ENCODE measurements at regions not wholly inside any gene's neighbourhood (a gene's known extent, or its start where the extent isn't known, plus 50 kb on each side); places are given as distances from the start of the nearest gene placed in this dataset.
"Not testable (repeated sequence)": the region's sequence is repeated elsewhere in the genome, so short reads cannot be mapped to it uniquely, and the experiment has no call there.

GRCh38 chr5:118068886-118069285, 919.5 kb downstream of the DTWD2 start:
- Histone ChIP-seq H3K27me3 (ENCODE audit: control insufficient read depth in 1 of 2, insufficient read depth in 2 of 2, low read length in 2 of 2) (no peaks in the 10 kb centered on the region), H3K4me3 (ENCODE audit: low read depth in 1 of 2, low read length in 2 of 2) (no peak overlapping the region), H3K9me3 (ENCODE audit: control insufficient read depth in 2 of 2, insufficient read depth in 1 of 2, low read depth in 1 of 2, low read length in 1 of 2) (no peaks in the 10 kb centered on the region), H3K36me3 (ENCODE audit: control insufficient read depth in 2 of 2, insufficient read depth in 2 of 2, low read length in 1 of 2) (no peaks in the 10 kb centered on the region), H3K4me1 (ENCODE audit: control insufficient read depth in 2 of 2, insufficient read depth in 2 of 2, low read length in 1 of 2) (no peaks in the 10 kb centered on the region), H3K27ac (ENCODE audit: low read depth in 2 of 2, low read length in 1 of 2) (no peak overlapping the region)

GRCh38 chr5:118063836-118064235, 924.5 kb downstream of the DTWD2 start:
- H3K36me3 ChIP-seq (ENCODE audit: control insufficient read depth in 2 of 2, insufficient read depth in 2 of 2, low read length in 1 of 2); H3K27me3 ChIP-seq (ENCODE audit: control insufficient read depth in 1 of 2, insufficient read depth in 2 of 2, low read length in 2 of 2); H3K9me3 ChIP-seq (ENCODE audit: control insufficient read depth in 2 of 2, insufficient read depth in 1 of 2, low read depth in 1 of 2, low read length in 1 of 2); H3K4me3 ChIP-seq (ENCODE audit: low read depth in 1 of 2, low read length in 2 of 2); H3K4me1 ChIP-seq (ENCODE audit: control insufficient read depth in 2 of 2, insufficient read depth in 2 of 2, low read length in 1 of 2); H3K27ac ChIP-seq (ENCODE audit: low read depth in 2 of 2, low read length in 1 of 2): not testable (repeated sequence)

- Histone ChIP-seq H3K27me3 (ENCODE audit: control insufficient read depth in 1 of 2, insufficient read depth in 2 of 2, low read length in 2 of 2) (no peaks in the 10 kb centered on the region), H3K27ac (ENCODE audit: low read depth in 2 of 2, low read length in 1 of 2) (no peak overlapping the region), H3K4me1 (ENCODE audit: control insufficient read depth in 2 of 2, insufficient read depth in 2 of 2, low read length in 1 of 2) (no peaks in the 10 kb centered on the region), H3K4me3 (ENCODE audit: low read depth in 1 of 2, low read length in 2 of 2) (no peak overlapping the region), H3K36me3 (ENCODE audit: control insufficient read depth in 2 of 2, insufficient read depth in 2 of 2, low read length in 1 of 2) (no peaks in the 10 kb centered on the region), H3K9me3 (ENCODE audit: control insufficient read depth in 2 of 2, insufficient read depth in 1 of 2, low read depth in 1 of 2, low read length in 1 of 2) (no peaks in the 10 kb centered on the region)
- 58 to 67% methylated on average over 2 of the region's 2 CpGs for WGBS, 2 donors
Measured at GRCh38 chr5:118060833-118061232, 927.5 kb downstream of the DTWD2 start.

GRCh38 chr5:118052503-118052902, 935.8 kb downstream of the DTWD2 start:
- Histone ChIP-seq H3K27me3 (ENCODE audit: control insufficient read depth in 1 of 2, insufficient read depth in 2 of 2, low read length in 2 of 2) (no peaks in the 10 kb centered on the region), H3K36me3 (ENCODE audit: control insufficient read depth in 2 of 2, insufficient read depth in 2 of 2, low read length in 1 of 2) (no peaks in the 10 kb centered on the region), H3K9me3 (ENCODE audit: control insufficient read depth in 2 of 2, insufficient read depth in 1 of 2, low read depth in 1 of 2, low read length in 1 of 2) (no peaks in the 10 kb centered on the region), H3K4me1 (ENCODE audit: control insufficient read depth in 2 of 2, insufficient read depth in 2 of 2, low read length in 1 of 2) (no peaks in the 10 kb centered on the region), H3K4me3 (ENCODE audit: low read depth in 1 of 2, low read length in 2 of 2) (no peak overlapping the region), H3K27ac (ENCODE audit: low read depth in 2 of 2, low read length in 1 of 2) (no peak overlapping the region)

- WGBS, 2 donors, result 79 to 81% methylated on average over 4 of the region's 4 CpGs
- Histone ChIP-seq H3K4me1 (ENCODE audit: control insufficient read depth in 2 of 2, insufficient read depth in 2 of 2, low read length in 1 of 2) (no peaks in the 10 kb centered on the region), H3K27me3 (ENCODE audit: control insufficient read depth in 1 of 2, insufficient read depth in 2 of 2, low read length in 2 of 2) (no peaks in the 10 kb centered on the region), H3K36me3 (ENCODE audit: control insufficient read depth in 2 of 2, insufficient read depth in 2 of 2, low read length in 1 of 2) (no peaks in the 10 kb centered on the region), H3K9me3 (ENCODE audit: control insufficient read depth in 2 of 2, insufficient read depth in 1 of 2, low read depth in 1 of 2, low read length in 1 of 2) (no peaks in the 10 kb centered on the region), H3K4me3 (ENCODE audit: low read depth in 1 of 2, low read length in 2 of 2) (no peak overlapping the region), H3K27ac (ENCODE audit: low read depth in 2 of 2, low read length in 1 of 2) (no peak overlapping the region)
Measured at GRCh38 chr5:118044169-118044568, 944.2 kb downstream of the DTWD2 start.

GRCh38 chr5:118043531-118043930, 944.8 kb downstream of the DTWD2 start:
- Histone ChIP-seq H3K27me3 (ENCODE audit: control insufficient read depth in 1 of 2, insufficient read depth in 2 of 2, low read length in 2 of 2) (no peaks in the 10 kb centered on the region), H3K9me3 (ENCODE audit: control insufficient read depth in 2 of 2, insufficient read depth in 1 of 2, low read depth in 1 of 2, low read length in 1 of 2) (no peaks in the 10 kb centered on the region), H3K4me3 (ENCODE audit: low read depth in 1 of 2, low read length in 2 of 2) (no peak overlapping the region), H3K4me1 (ENCODE audit: control insufficient read depth in 2 of 2, insufficient read depth in 2 of 2, low read length in 1 of 2) (no peaks in the 10 kb centered on the region), H3K36me3 (ENCODE audit: control insufficient read depth in 2 of 2, insufficient read depth in 2 of 2, low read length in 1 of 2) (no peaks in the 10 kb centered on the region), H3K27ac (ENCODE audit: low read depth in 2 of 2, low read length in 1 of 2) (no peak overlapping the region)

- no peaks in the 10 kb centered on the region for H3K36me3 ChIP-seq (ENCODE audit: control insufficient read depth in 2 of 2, insufficient read depth in 2 of 2, low read length in 1 of 2)
- WGBS, 2 donors, result 71 to 76% methylated on average over 2 of the region's 2 CpGs
- no peak overlapping the region for H3K4me3 ChIP-seq (ENCODE audit: low read depth in 1 of 2, low read length in 2 of 2)
- no peak overlapping the region for H3K27ac ChIP-seq (ENCODE audit: low read depth in 2 of 2, low read length in 1 of 2)
- no peaks in the 10 kb centered on the region for H3K4me1 ChIP-seq (ENCODE audit: control insufficient read depth in 2 of 2, insufficient read depth in 2 of 2, low read length in 1 of 2)
- no peaks in the 10 kb centered on the region for H3K9me3 ChIP-seq (ENCODE audit: control insufficient read depth in 2 of 2, insufficient read depth in 1 of 2, low read depth in 1 of 2, low read length in 1 of 2)
- H3K27me3 ChIP-seq (ENCODE audit: control insufficient read depth in 1 of 2, insufficient read depth in 2 of 2, low read length in 2 of 2), result no peaks in the 10 kb centered on the region
Measured at GRCh38 chr5:118042076-118042475, 946.3 kb downstream of the DTWD2 start.

- WGBS, 2 donors, result 49 to 70% methylated on average over 1 of the region's 1 CpG
- Histone ChIP-seq H3K4me1 (ENCODE audit: control insufficient read depth in 2 of 2, insufficient read depth in 2 of 2, low read length in 1 of 2) (no peaks in the 10 kb centered on the region), H3K27ac (ENCODE audit: low read depth in 2 of 2, low read length in 1 of 2) (no peak overlapping the region)
Measured at GRCh38 chr5:118040496-118040895, 947.9 kb downstream of the DTWD2 start.

GRCh38 chr5:118033686-118034338, 954.5 kb downstream of the DTWD2 start:
- H3K9me3 ChIP-seq (ENCODE audit: control insufficient read depth in 2 of 2, insufficient read depth in 1 of 2, low read depth in 1 of 2, low read length in 1 of 2), result peaks cover 0 to 11% of the 10 kb centered on the region in 2 donors
- H3K36me3 ChIP-seq (ENCODE audit: control insufficient read depth in 2 of 2, insufficient read depth in 2 of 2, low read length in 1 of 2), result no peaks in the 10 kb centered on the region
- no peaks in the 10 kb centered on the region for H3K27me3 ChIP-seq (ENCODE audit: control insufficient read depth in 1 of 2, insufficient read depth in 2 of 2, low read length in 2 of 2)
- H3K27ac ChIP-seq (ENCODE audit: low read depth in 2 of 2, low read length in 1 of 2), result no peak overlapping the region
- WGBS, 2 donors, result 94 to 95% methylated on average over 27 to 31 of the region's 31 CpGs
- H3K4me1 ChIP-seq (ENCODE audit: control insufficient read depth in 2 of 2, insufficient read depth in 2 of 2, low read length in 1 of 2), result no peaks in the 10 kb centered on the region
- no peak overlapping the region for H3K4me3 ChIP-seq (ENCODE audit: low read depth in 1 of 2, low read length in 2 of 2)

More at GRCh38 chr5:118040496-118040895, 947.9 kb downstream of the DTWD2 start:
- H3K9me3 ChIP-seq (ENCODE audit: control insufficient read depth in 2 of 2, insufficient read depth in 1 of 2, low read depth in 1 of 2, low read length in 1 of 2), result no peaks in the 10 kb centered on the region
- H3K27me3 ChIP-seq (ENCODE audit: control insufficient read depth in 1 of 2, insufficient read depth in 2 of 2, low read length in 2 of 2), result no peaks in the 10 kb centered on the region
- H3K4me3 ChIP-seq (ENCODE audit: low read depth in 1 of 2, low read length in 2 of 2), result no peak overlapping the region
- no peaks in the 10 kb centered on the region for H3K36me3 ChIP-seq (ENCODE audit: control insufficient read depth in 2 of 2, insufficient read depth in 2 of 2, low read length in 1 of 2)

- no peaks in the 10 kb centered on the region for H3K4me1 ChIP-seq (ENCODE audit: control insufficient read depth in 2 of 2, insufficient read depth in 2 of 2, low read length in 1 of 2)
- H3K36me3 ChIP-seq (ENCODE audit: control insufficient read depth in 2 of 2, insufficient read depth in 2 of 2, low read length in 1 of 2), result no peaks in the 10 kb centered on the region
- 62% methylated on average over 1 of the region's 1 CpG for WGBS, 2 donors
- H3K27ac ChIP-seq (ENCODE audit: low read depth in 2 of 2, low read length in 1 of 2), result no peak overlapping the region
- no peak overlapping the region for H3K4me3 ChIP-seq (ENCODE audit: low read depth in 1 of 2, low read length in 2 of 2)
- peaks cover 0 to 11% of the 10 kb centered on the region in 2 donors for H3K9me3 ChIP-seq (ENCODE audit: control insufficient read depth in 2 of 2, insufficient read depth in 1 of 2, low read depth in 1 of 2, low read length in 1 of 2)
- H3K27me3 ChIP-seq (ENCODE audit: control insufficient read depth in 1 of 2, insufficient read depth in 2 of 2, low read length in 2 of 2), result no peaks in the 10 kb centered on the region
Measured at GRCh38 chr5:118029807-118030206, 958.5 kb downstream of the DTWD2 start.
